ENCODE measurements at regions not wholly inside any gene's neighbourhood (a gene's known extent, or its start where the extent isn't known, plus 50 kb on each side); places are given as distances from the start of the nearest gene placed in this dataset.

GRCh38 chr9:73558471-73558870 lies 406.8 kb downstream of the ANXA1 start:
- TF ChIP-seq CTCF (conservative IDR thresholded peaks at IDR 0.05): no peak
- no peak for TF ChIP-seq ZFX (IDR thresholded peaks at IDR 0.05)

All from C4-2B (cell line).